H7 (cell line): ENCODE measurements at regions not wholly inside any gene's neighbourhood (a gene's known extent, or its start where the extent isn't known, plus 50 kb on each side); places are given as distances from the start of the nearest gene placed in this dataset.

Source experiments
- DNase-seq: peaks from one replicate; pipeline ENCODE4 v3.0.0; 2012
- H3K27me3 ChIP-seq: 2 replicates; pipeline ENCODE4 v1.6.0; 2011; ENCODE audit warnings: mild to moderate bottlenecking, low read length; ENCODE audit not compliant: control insufficient read depth, insufficient read depth
- H3K36me3 ChIP-seq: replicated peaks from 2 replicates; pipeline ENCODE4 v1.5.1; 2011; ENCODE audit warnings: low read length; ENCODE audit not compliant: control insufficient read depth, insufficient read depth
- H3K4me3 ChIP-seq: 2 replicates; pipeline ENCODE4 v1.5.1; 2011; ENCODE audit warnings: low read depth, mild to moderate bottlenecking, control low read depth, low read length, moderate library complexity; ENCODE audit not compliant: insufficient read depth

- Histone ChIP-seq H3K27me3 (no peaks in the 10 kb centered on the region), H3K4me3 (no peak overlapping the region), H3K36me3 (no peaks in the 10 kb centered on the region; the same call in 1 of the 2 replicates)
- no peak for DNase-seq
Observed at GRCh38 chr11:33646629-33647028, 54.0 kb downstream of the C11orf91 start.

DNA sequence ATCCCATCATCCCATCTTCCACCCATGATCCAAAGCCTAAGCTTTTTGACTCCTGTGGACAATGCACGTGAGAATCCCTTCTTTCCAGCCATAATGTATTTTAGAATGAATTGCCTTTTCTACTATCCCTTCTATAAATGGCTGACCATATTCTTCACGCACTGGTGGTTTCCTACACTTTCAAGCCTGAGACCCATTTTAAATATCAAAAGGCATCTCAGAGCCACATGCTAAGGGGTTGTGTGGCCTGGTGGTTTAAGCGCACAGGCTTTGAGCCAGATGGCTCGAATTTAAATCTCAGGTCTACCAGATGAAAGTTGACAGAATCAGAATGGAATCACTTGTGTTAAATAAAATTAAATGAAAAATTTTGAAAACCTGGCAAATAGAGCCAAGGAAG lies 54.5 kb downstream of the C11orf91 start:
- Histone ChIP-seq H3K4me3 (no peak overlapping the region), H3K36me3 (no peaks in the 10 kb centered on the region; the same call in 1 of the 2 replicates), H3K27me3 (no peaks in the 10 kb centered on the region)
- no peak for DNase-seq

- Histone ChIP-seq H3K4me3 (no peak overlapping the region), H3K27me3 (no peaks in the 10 kb centered on the region), H3K36me3 (no peaks in the 10 kb centered on the region)
- no peak for DNase-seq
Observed at GRCh38 chr11:33645686-33646085, 54.9 kb downstream of the C11orf91 start.

- H3K4me3 ChIP-seq: no peak overlapping the region
- H3K27me3 ChIP-seq: no peaks in the 10 kb centered on the region
- H3K36me3 ChIP-seq: no peaks in the 10 kb centered on the region
- DNase-seq: no peak
Observed at GRCh38 chr11:33643167-33643824, 57.3 kb downstream of the C11orf91 start.

GRCh38 chr11:33642461-33643166 lies 58.0 kb downstream of the C11orf91 start:
- Histone ChIP-seq H3K36me3 (no peaks in the 10 kb centered on the region), H3K27me3 (no peaks in the 10 kb centered on the region), H3K4me3 (no peak overlapping the region)
- no peak for DNase-seq

DNA sequence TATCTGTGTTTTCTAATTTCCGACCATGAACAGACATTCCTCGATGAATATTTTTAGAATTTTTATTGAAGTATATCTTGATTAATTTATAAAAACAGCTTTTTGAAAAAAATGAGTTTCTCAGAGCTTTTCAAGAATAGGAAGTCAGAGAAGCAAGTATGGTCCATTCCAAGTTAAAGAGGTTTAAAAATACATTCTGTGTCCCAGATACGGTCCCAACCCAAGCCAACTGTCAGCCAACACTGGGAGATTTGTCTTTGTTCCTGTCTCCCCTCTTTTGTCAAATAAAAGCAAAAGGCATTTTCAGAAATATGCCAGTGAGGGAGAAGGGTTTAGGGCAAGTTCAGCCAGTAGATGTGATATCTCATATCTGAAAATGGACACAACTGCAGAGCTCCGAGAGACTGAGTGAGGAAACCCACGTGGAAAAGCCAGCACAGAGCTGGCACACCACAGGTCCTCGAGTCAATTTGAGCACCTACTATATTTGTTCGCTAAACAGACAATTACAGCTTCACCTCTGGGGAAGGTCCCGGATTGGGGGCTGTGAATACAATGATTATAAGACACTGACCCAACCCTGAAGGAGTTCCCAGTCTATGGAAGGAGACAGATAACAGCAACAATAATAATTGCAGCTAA lies 59.8 kb downstream of the C11orf91 start:
- no peak for DNase-seq
- Histone ChIP-seq H3K27me3 (no peaks in the 10 kb centered on the region), H3K36me3 (no peaks in the 10 kb centered on the region)

GRCh38 chr11:33638608-33639007 lies 62.0 kb downstream of the C11orf91 start:
- Histone ChIP-seq H3K4me3 (no peak overlapping the region), H3K27me3 (no peaks in the 10 kb centered on the region), H3K36me3 (no peaks in the 10 kb centered on the region)
- no peak for DNase-seq

More for the DNA sequence above, 59.8 kb downstream of the C11orf91 start:
- no peak overlapping the region for H3K4me3 ChIP-seq

DNA sequence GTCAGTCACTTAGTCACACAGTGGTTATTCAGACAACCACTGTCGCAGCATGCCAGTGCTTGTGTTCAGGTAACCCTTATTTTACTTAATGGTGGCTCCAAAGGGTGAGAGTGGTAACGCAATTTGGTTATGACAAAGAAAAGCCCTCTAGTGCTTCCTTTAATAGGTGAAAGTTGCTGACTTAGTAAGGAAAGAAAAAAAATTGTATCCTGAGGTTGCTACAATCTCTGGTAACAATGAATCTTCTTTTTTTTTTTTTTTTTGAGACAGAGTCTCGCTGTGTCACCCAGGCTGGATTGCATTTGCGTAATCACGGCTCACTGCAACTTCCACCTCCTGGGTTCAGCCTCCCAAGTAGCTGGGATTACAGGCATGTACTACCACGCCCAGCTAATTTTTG lies 64.5 kb downstream of the C11orf91 start:
- Histone ChIP-seq H3K27me3 (no peaks in the 10 kb centered on the region), H3K36me3 (no peaks in the 10 kb centered on the region), H3K4me3 (no peak overlapping the region)
- DNase-seq: no peak

DNA sequence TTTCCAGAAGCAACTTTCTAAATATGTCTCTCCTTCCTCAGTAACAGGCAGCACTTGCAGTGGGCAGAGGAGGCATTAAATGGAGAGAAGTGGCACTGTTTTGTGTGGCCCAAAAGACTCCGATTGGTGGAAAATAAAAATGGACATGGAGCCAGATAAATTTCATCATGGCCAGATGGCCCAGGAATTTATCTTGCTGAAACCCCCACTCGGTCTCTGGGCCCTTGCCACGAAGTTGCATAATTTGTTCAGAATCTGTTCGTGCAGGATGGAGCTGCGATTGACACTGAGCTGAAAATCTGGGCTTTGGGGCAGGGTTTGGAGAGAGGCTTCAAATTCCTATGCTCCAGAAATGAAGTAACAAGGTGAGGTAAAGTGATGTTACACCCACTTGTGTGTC lies 65.5 kb downstream of the C11orf91 start:
- no peak for DNase-seq
- no peaks in the 10 kb centered on the region for H3K36me3 ChIP-seq
- H3K4me3 ChIP-seq: no peak overlapping the region
- no peaks in the 10 kb centered on the region for H3K27me3 ChIP-seq

DNA sequence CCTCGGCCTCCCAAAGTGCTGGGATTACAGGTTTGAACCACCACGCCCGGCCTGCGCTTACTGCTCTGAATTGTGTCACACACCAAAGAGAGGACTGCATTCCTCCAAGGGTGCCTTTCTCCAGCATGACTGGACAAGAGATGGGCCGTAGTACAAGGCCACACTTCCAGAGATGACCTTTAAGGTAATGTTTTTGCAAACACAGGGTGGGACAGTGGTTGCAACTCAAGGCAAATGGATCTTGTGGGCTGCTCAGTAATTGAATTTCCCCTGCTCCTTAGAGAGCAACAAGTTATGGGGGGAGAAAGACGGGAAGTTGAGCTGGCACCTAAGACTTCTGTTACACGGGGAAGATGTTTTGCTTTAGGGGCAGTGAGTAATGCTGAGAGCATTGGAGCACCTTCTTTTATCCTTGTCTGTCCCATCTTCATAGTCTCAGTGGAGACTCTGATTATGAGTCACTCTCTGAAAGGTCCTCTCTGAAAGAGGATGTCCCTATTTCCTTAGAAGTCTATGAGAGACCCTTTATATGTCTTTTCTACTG lies 66.3 kb downstream of the C11orf91 start:
- no peak for DNase-seq
- Histone ChIP-seq H3K27me3 (no peaks in the 10 kb centered on the region), H3K4me3 (no peak overlapping the region), H3K36me3 (no peaks in the 10 kb centered on the region)

DNA sequence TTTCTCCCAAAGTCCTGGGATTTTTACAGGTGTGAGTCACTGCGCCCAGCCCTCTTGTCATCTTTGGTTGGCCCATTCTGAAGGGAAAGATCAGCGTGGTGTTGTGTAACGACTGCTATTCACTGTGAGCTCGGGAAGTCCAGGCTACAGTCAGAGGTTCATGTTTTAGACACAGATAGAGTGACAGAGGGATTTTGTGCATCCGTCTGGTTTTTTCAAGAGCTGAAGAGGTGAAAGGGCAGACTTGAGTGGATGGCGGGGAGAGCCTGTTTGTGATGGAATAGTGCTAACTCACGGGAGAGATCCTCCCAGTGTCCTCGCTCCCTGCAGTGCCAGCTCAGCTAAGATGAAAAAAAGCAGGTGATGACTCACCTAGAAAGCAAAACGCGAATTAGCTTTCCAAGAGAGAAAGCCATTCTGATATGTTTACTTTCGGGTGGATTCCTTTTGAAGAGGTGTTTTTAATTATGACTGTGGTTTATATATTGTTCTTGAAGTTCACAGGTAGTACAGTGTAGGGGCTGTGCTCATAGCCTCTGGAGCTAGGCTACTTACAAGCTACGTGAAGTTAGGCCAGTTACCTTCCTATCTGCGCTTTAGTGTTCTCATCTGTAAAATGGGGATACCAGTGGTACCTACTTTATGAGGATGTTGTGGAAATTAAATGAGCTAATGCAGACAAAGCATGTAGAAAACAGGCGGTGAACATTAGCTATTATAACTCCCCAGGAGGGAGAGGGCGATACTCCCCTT lies 67.2 kb downstream of the C11orf91 start:
- H3K4me3 ChIP-seq: no peak overlapping the region
- no peaks in the 10 kb centered on the region for H3K36me3 ChIP-seq
- peak; percentile 61 for DNase-seq
- no peaks in the 10 kb centered on the region for H3K27me3 ChIP-seq

GRCh38 chr11:33631749-33632091 lies 68.9 kb downstream of the C11orf91 start:
- Histone ChIP-seq H3K36me3 (no peaks in the 10 kb centered on the region), H3K27me3 (no peaks in the 10 kb centered on the region), H3K4me3 (no peak overlapping the region)
- DNase-seq: no peak

- DNase-seq: no peak
- Histone ChIP-seq H3K4me3 (no peak overlapping the region), H3K27me3 (no peaks in the 10 kb centered on the region), H3K36me3 (no peaks in the 10 kb centered on the region)
Observed at GRCh38 chr11:33630936-33631748, 69.5 kb downstream of the C11orf91 start.

DNA sequence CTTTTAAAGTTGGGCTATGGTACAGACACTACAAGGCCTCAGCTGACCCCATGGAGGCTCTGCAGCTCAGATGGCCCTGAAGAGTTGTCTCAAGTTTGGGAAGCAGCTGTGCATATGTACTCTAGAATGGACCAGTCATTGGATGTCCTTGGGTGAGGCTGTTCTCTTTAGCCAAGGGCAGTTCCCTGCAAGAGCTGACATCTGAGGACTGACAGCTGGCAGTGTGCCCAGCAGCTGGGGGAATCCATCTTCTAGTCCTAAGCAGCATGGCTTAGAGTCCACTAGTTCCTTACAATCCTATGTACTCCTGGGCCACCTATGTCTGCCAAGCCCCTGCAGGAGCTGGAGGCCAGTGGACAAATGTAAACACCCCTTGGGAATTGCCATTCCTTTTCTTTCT lies 76.5 kb downstream of the C11orf91 start:
- Histone ChIP-seq H3K27me3 (no peaks in the 10 kb centered on the region), H3K4me3 (no peak overlapping the region), H3K36me3 (no peaks in the 10 kb centered on the region)
- DNase-seq: no peak
